Ramos (cell line): ENCODE measurements at regions not wholly inside any gene's neighbourhood (a gene's known extent, or its start where the extent isn't known, plus 50 kb on each side); places are given as distances from the start of the nearest gene placed in this dataset.
"Not testable (repeated sequence)": the region's sequence is repeated elsewhere in the genome, so short reads cannot be mapped to it uniquely, and the experiment has no call there.

ENCODE experiments used
- in situ Hi-C: fragments of 300-500 bp; cut with MboI; formaldehyde crosslinking; loops from one replicate; pipeline ENCODE4 v1.14.3; 2022; ENCODE audit warnings: low sequenced_read_pairs; ENCODE audit not compliant: unreplicated experiment

GRCh38 chr2:147345246-147345645 lies 499.6 kb upstream of the ACVR2A start:
- in situ Hi-C loops = no loop called here

- in situ Hi-C loops = no loop called here
These were observed 502.5 kb upstream of the ACVR2A start for GRCh38 chr2:147342329-147342728.

DNA sequence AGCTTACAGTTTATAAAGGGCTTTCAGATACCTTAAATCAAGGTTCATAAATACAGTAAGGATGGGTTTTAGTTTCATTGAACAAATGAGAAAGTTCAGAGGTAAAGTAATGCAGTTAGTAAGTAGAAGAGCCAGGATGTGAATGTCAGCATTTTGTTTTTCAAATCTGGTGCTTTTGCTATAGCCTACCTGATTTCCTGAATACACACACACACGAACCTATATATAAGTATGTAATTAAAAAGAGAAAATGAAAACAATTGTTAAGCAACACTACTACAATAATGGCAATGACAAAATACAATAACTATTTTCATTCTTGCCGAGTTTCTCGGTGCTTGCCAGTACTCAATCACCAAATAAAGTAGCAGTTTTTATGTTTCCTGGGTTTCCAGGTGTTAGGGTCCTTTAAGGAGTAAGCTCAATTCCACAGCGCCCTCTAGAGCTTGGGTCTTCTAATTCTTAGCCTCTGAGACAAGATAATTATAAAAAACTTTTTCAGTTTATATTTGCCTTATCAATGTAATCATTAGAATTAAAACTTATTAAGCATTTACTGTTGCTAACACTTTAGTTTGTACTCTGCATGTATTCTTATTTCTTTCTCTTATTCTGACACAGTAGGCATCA lies 512.9 kb upstream of the ACVR2A start:
- in situ Hi-C loops = no loop called here

DNA sequence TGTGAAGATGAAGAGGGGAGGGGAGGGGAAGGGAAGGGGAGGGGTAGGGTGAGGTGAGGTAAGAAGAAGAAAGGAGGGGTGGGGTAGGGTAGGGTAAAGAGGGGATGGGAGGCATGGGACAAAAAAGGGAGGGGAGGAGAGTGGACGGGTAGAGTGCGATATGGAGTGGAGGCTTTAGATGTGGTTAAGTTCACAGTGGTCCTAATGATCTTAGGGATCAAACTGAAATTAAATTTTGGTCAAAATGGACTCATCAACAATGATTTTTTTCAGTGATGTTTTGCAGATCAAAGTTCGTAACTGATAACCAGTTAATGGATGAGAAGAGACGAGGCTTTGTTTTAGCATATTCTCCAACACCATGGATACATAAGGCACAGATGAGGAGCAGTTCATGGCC lies 513.9 kb upstream of the ACVR2A start:
- in situ Hi-C loops = no loop called here

DNA sequence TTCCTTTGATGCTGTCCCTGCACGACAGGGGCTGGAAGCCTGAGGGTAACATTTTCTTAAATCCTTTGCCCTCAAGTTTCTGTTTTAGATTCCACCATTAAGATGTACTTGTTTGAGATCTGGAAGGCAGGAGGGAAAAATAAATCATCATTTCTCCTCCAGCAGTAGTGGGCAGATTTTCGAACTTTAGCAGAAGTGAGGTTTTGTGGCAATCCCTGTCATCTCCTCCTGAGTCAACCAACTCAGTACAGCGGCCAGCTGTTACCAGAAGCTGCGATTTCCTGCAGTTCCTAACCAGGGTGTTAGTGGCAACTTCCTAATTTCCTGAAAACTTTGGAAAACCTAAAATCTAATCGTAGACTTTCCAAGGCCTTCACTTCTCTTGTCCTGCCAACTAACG lies 517.2 kb upstream of the ACVR2A start:
- in situ Hi-C loops = no loop called here

DNA sequence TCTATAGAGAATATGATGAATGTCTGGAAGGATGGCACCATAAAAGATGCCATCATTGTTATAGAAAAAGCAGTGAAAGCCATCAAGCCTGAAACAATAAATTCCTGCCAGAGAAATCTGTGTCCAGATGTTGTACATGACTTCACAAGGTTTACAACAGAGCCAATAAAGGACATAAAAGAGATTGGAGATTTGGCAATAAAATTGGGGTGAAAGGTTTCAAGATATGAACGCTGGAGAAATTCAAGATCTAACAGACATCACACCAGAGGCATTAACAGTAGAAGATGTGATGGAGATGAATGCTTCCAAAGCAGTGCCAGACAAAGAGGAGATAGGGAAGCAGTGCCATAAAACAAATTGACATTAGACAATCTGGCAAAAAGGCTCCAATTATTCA lies 518.8 kb upstream of the ACVR2A start:
- in situ Hi-C loops = no loop called here

DNA sequence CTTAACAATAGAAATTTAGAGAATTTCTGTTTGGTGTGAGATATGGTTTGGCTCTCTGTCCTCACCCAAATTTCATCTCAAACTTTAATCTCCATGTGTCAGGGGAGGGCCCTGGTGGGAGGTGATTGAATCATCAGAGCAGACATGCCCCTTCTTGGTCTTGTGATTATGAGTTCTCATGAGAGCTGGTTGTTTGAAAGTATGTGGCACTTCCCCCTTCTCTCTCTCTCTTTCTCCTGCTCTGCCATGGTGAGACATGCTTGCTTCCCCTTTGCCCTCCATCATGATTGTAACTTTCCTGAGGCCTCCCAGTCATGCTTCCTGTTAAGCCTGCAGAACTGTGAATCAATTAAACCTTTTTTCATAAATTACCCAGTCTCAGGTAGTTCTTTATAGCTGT lies 524.7 kb upstream of the ACVR2A start:
- in situ Hi-C loops = no loop called here

GRCh38 chr2:147311058-147311430 lies 533.8 kb upstream of the ACVR2A start:
- in situ Hi-C loops = no loop called here

- in situ Hi-C loops = no loop called here
These were observed 534.3 kb upstream of the ACVR2A start for GRCh38 chr2:147310335-147311057.

DNA sequence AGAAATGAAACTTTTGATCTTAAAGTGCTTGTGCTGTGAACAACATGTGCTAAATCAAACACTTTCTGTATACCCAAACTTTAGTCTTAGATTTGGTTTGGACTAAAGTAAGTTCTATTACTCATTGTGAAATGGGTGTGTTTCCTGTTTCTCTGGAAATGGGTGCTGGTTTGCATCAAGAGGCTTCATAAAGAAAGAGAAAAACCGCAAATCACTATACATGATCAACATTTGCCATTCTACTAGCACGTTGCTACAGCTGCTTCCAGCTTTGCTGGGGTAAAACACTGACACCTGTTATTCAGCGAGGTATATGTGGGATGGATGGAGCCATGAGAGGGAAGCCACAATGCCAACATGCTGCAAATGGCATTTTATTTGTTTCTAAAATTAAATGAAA lies 547.0 kb upstream of the ACVR2A start:
- in situ Hi-C loops = no loop called here

DNA sequence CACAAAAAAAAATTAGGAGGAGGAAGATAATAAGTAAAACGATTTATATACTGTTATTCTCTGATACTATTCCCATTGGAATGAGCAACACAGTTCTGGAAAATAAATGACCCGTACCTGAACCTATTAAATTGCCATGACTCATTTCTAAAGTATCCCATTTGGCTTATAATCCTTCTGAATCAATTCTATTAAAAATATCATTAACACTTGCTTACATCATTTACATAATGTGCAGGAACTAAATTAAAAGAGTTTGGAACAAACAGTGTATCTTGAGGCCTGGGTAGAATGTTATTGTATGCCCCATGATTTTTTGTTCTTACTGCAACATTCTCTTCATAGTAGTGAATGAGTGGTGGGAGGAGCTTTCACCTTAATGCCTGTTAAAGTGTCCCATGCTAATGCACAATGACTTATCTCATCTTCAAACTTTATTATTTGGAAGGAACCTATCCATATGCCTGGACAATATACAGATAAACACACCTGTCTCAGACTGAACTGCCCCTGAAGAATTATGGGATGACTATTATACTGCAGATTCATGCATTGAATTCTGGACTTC lies 549.9 kb upstream of the ACVR2A start:
- in situ Hi-C loops = no loop called here

GRCh38 chr2:147293991-147294824 lies 550.6 kb upstream of the ACVR2A start:
- in situ Hi-C loops = no loop called here

GRCh38 chr2:147288131-147288530 lies 556.7 kb upstream of the ACVR2A start:
- in situ Hi-C loops = no loop called here

DNA sequence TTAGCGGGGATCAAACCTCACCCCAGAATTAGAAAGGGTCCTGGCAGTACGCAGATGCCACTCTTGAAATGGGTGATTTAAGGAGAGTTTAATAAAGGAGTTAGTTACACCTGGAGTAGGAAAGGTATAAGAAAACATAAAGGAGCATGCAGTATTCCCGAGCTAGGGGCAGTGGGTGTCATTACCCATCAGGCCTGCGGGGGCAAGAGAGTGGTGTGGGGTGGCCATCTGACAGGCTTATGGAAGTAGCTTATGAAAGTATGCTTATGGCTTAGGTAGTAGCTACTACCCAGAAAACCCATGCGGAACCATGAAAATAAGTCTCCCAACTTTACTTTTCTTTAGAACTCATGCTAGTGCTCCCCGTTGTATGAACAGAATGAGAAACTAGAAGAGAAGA lies 568.9 kb upstream of the ACVR2A start:
- in situ Hi-C loops = no loop called here

GRCh38 chr2:147273628-147274027 lies 571.2 kb upstream of the ACVR2A start:
- in situ Hi-C loops = no loop called here

- in situ Hi-C loops = no loop called here
These were observed 571.7 kb upstream of the ACVR2A start for GRCh38 chr2:147273106-147273505.

DNA sequence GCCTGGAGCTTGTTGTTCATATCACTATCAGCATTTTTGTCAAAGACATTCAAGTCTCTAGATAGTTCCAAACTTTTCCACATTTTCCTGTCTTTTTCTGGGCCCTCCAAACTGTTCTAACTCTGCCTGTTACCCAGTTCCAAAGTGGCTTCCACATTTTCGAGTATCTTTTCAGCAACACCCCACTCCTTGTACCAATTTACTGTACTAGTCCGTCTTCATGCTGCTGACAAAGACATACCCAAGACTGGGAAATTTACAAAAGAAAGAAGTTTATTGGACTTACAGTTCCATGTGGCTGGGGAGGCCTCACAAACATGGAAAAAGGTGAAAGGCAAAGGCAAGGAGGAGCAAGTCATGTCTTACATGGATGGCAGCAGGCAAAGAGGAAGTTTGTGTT lies 575.2 kb upstream of the ACVR2A start:
- in situ Hi-C loops = not testable (repeated sequence)

DNA sequence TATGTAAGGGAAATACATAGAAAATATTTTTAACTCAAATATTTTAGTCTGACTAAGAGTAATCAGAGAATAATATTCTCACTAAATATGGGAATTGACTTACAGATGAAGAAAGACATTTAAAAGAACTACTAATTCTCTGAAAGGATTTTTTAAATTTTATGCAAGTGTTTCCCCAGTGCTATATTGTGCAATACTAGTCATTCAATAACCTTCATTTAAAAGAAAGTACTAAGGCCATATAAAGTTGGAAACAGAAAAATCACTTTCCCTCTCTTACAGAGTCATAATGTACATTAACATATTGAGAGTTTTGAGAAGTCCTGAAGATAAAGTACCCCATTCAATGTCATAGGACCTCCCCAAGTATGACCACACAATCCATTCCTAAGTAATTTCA lies 584.6 kb upstream of the ACVR2A start:
- in situ Hi-C loops = no loop called here

DNA sequence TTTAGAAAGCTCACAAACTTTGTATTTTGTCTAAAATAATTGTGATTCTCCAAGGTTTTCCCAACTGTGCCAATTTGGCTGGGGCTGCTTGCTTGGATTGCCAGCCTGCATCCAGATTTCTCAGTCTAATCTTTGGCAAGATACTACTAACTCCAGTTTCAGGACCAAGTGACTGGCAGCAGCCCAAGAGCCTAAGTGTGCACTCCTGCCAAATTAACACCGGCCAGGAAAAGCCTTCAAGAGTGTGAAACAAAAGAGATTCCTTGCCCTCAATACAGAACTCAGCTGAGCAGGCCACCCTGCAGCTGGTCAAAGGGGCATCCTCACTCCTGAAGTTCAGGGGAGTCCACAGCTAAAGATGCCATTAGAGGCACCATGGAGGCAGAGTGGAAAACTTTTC lies 589.0 kb upstream of the ACVR2A start:
- in situ Hi-C loops = no loop called here

DNA sequence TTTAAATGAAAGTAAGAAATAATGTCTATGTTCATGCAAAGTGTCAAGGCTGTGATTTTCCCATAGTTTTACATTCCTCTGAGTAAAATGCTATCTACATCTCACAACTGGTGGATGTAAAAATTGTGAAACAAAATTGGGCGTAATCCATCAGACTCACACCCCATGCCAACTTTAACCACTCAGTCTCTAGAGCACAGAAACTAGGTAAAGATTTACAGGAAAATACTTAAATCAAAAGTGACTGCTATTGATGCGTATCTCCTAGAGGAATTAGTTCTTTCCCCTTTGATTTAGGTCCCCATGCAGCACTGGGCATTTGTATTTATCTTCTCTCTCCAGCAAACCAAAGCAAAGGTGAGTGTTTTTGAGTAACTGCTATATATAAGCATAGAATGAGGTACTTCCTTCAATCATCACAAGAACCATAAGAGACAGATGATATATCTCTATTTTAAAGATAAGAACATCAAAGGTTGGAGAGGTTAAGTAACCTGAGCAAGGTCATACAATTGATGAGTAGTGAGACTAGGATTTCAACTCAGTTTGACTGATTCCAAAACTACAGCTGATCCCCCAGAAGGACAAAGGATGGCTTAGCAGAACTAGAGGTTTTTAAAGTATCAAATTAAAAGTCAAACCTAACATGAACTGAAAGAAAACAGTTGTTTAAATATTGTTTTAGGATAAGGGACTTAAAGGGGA lies 594.0 kb upstream of the ACVR2A start:
- in situ Hi-C loops = no loop called here
